ENCODE measurements at regions not wholly inside any gene's neighbourhood (a gene's known extent, or its start where the extent isn't known, plus 50 kb on each side); places are given as distances from the start of the nearest gene placed in this dataset.

DNA sequence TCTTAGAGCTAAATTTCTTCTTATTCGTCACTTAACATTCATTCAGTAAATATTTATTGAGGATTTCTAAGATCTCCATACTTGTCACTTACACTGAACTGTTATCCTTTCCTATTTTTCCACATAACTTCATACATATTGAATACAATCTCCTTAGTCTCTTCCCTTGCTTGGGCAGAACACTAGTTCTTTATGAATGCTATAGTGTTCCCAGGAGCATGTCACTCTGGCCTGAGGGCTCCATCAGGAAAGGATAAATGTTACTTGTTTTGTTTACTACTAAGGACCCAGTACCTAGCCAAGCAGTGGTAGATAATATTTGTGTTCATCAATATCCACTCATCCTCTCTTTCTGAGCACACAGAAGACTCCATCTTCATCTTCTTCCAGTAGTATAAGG, 544.7 kb downstream of the ZEB2 start:
- ChIA-PET CTCF (no interaction called here), POLR2A (no interaction called here)
- H3K9me3 Mint-ChIP-seq (ENCODE audit: insufficient read depth), result no peaks in the 10 kb centered on the region
- ATAC-seq, result no peak
- H3K27ac Mint-ChIP-seq, result no peak overlapping the region
- H3K4me3 Mint-ChIP-seq, result no peak overlapping the region
- H3K4me1 Mint-ChIP-seq (ENCODE audit: low read depth), result no peaks in the 10 kb centered on the region
- DNase-seq, result no peak
- H3K36me3 Mint-ChIP-seq (ENCODE audit: low read depth), result no peaks in the 10 kb centered on the region
- no peaks in the 10 kb centered on the region for H3K27me3 Mint-ChIP-seq (ENCODE audit: low read depth)

DNA sequence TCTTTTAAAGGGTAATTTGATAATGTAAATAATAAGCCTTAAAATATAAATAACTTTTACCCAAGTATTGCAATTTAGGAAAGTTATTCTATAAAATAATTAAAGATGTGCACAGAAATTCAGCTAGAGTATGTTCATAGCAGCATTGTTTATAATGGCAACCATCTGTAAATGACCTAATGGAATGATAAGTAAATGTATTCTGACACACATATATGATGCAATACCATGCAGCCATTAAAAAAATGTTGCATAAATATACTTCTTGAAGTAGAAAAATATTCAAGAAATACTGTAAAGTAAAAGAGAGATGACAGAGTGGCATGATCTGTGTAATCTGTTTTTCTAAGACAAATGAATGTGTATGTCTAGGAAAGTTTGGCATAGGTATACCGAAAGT, 545.7 kb downstream of the ZEB2 start:
- no peaks in the 10 kb centered on the region for H3K9me3 Mint-ChIP-seq (ENCODE audit: insufficient read depth)
- no peak for ATAC-seq
- H3K4me1 Mint-ChIP-seq (ENCODE audit: low read depth), result no peaks in the 10 kb centered on the region
- no peaks in the 10 kb centered on the region for H3K36me3 Mint-ChIP-seq (ENCODE audit: low read depth)
- POLR2A ChIA-PET, result no interaction called here
- H3K4me3 Mint-ChIP-seq, result no peak overlapping the region
- no peaks in the 10 kb centered on the region for H3K27me3 Mint-ChIP-seq (ENCODE audit: low read depth)
- CTCF ChIA-PET, result no interaction called here
- no peak overlapping the region for H3K27ac Mint-ChIP-seq
- no peak for DNase-seq

DNA sequence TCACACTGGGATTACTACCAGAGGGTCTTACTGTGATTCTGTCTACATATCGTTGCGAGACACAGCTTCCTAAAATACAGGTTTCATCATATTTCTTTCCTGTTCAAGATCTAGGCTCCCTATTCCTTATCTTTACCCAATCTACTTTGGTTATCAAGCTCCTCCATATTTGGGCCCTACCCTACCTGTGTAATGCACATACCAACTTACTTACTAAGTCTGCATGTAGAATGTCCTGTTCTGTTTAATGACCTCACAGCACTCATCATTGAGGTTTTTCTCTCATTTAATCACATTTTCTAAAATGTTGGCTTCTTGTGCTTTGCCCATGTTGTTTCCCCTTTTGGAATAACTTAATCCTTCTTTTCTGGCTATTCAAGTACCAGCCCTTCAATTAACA, 551.1 kb downstream of the ZEB2 start:
- no peaks in the 10 kb centered on the region for H3K27me3 Mint-ChIP-seq (ENCODE audit: low read depth)
- ChIA-PET POLR2A (no interaction called here), CTCF (no interaction called here)
- H3K27ac Mint-ChIP-seq, result no peak overlapping the region
- H3K4me3 Mint-ChIP-seq, result no peak overlapping the region
- H3K36me3 Mint-ChIP-seq (ENCODE audit: low read depth), result no peaks in the 10 kb centered on the region
- no peaks in the 10 kb centered on the region for H3K4me1 Mint-ChIP-seq (ENCODE audit: low read depth)
- no peaks in the 10 kb centered on the region for H3K9me3 Mint-ChIP-seq (ENCODE audit: insufficient read depth)
- DNase-seq (no peak), ATAC-seq (no peak)

DNA sequence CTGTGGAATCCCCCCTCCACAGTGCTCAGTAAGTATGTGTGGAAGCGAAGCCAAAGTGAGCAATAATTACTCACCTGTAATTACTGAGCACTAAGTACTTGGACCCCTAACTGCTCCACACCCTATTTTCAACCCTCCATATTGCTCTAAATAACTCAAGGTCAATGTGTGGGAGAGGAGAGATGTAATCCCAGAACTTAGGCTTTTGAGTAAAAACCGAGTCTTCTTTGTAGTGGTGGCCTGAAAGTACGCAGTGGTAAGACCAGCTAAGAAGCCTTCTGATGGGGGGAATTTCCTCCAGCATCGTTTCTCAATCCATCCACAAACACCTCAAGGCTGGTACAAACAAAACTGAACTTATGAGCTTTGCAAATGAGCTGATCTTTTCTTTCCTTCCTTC, 551.6 kb downstream of the ZEB2 start:
- Mint-ChIP-seq H3K4me3 (no peak overlapping the region), H3K27ac (no peak overlapping the region), H3K36me3 (ENCODE audit: low read depth) (no peaks in the 10 kb centered on the region), H3K4me1 (ENCODE audit: low read depth) (no peaks in the 10 kb centered on the region), H3K27me3 (ENCODE audit: low read depth) (no peaks in the 10 kb centered on the region), H3K9me3 (ENCODE audit: insufficient read depth) (no peaks in the 10 kb centered on the region)
- CTCF ChIA-PET, result no interaction called here
- ATAC-seq (no peak), DNase-seq (no peak)
- POLR2A ChIA-PET, result no interaction called here

DNA sequence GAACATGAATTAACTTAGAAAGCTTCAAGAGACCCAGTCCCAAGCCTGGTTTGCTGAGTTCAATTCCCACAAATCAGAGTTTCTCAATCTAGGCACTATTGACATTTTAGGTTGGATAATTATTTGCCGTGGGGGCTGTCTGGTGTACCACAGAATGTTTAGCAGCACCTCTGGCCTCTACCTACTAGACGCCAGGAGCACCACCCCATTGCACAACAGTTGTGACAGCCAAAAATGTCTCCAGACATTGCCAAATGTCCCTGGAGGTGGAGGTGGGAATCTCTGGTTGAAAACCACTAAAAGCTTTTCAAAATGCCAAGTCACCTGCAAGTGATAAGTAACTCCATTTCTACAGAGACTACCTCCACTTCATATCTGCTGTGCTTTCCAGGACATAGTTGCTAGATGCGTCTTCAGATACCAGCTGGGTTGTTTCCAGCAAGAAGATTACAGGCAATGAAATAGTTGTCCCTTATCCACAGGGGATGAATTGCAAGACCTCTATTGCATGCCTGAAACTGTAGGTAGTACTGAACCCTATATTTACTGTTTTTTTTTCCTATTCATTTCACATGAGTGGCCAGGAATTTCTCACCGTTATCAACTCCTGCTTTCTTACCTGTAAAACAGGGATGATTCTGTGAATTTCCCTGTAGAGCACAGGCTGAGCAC, 554.3 kb downstream of the ZEB2 start:
- no peaks in the 10 kb centered on the region for H3K4me1 Mint-ChIP-seq (ENCODE audit: low read depth)
- ChIA-PET CTCF (no interaction called here), POLR2A (no interaction called here)
- ATAC-seq (no peak), DNase-seq (no peak)
- H3K36me3 Mint-ChIP-seq (ENCODE audit: low read depth), result no peaks in the 10 kb centered on the region
- no peaks in the 10 kb centered on the region for H3K9me3 Mint-ChIP-seq (ENCODE audit: insufficient read depth)
- no peak overlapping the region for H3K4me3 Mint-ChIP-seq
- no peak overlapping the region for H3K27ac Mint-ChIP-seq
- no peaks in the 10 kb centered on the region for H3K27me3 Mint-ChIP-seq (ENCODE audit: low read depth)

DNA sequence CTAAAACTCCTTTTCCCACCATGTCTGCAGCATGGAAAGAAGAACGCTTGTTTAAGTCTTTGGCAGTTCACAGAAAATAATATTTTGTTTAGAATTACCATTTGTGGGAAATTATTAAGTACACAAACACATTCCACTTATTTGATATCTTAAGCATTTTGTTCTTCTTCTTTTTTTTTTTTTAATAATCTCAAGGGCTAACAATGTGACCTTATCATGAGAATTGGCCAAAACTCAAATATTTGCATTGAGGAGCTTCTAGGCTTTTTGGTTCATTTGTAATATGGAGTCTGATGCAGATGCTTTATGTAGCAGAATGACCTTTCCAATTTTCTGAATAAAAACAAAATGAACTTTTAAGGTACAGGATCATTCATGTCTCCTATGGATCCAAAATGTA, 555.0 kb downstream of the ZEB2 start:
- CTCF ChIA-PET, result no interaction called here
- ATAC-seq, result no peak

DNA sequence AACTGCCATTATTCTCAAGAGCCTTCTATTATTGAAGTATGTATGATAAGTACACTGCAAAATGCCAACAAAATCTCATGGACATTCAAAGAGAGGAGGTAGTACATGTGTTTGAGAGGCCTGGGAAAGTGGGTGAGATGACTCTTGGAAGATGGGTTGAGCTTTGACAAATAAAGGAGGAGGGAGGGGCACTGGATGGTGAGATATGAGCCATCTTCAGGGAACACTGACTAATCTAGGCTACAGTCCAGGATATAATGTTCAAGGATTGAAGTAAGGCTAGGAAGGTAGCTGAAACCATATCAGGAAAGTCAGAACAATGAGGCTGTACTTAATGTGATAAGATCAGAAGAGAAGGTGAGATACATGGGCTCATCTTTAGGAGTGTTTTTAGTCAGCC, 559.7 kb downstream of the ZEB2 start:
- Mint-ChIP-seq H3K4me3 (no peak overlapping the region), H3K27ac (no peak overlapping the region), H3K4me1 (ENCODE audit: low read depth) (no peaks in the 10 kb centered on the region), H3K36me3 (ENCODE audit: low read depth) (no peaks in the 10 kb centered on the region), H3K9me3 (ENCODE audit: insufficient read depth) (no peaks in the 10 kb centered on the region), H3K27me3 (ENCODE audit: low read depth) (no peaks in the 10 kb centered on the region)
- CTCF ChIA-PET, result no interaction called here
- no peak for DNase-seq
- POLR2A ChIA-PET, result no interaction called here
- no peak for ATAC-seq

More for the DNA sequence above, 555.0 kb downstream of the ZEB2 start:
- no peak for DNase-seq
- Mint-ChIP-seq H3K4me3 (no peak overlapping the region), H3K27ac (no peak overlapping the region), H3K4me1 (ENCODE audit: low read depth) (no peaks in the 10 kb centered on the region), H3K27me3 (ENCODE audit: low read depth) (no peaks in the 10 kb centered on the region), H3K36me3 (ENCODE audit: low read depth) (no peaks in the 10 kb centered on the region), H3K9me3 (ENCODE audit: insufficient read depth) (no peaks in the 10 kb centered on the region)
- POLR2A ChIA-PET, result no interaction called here

DNA sequence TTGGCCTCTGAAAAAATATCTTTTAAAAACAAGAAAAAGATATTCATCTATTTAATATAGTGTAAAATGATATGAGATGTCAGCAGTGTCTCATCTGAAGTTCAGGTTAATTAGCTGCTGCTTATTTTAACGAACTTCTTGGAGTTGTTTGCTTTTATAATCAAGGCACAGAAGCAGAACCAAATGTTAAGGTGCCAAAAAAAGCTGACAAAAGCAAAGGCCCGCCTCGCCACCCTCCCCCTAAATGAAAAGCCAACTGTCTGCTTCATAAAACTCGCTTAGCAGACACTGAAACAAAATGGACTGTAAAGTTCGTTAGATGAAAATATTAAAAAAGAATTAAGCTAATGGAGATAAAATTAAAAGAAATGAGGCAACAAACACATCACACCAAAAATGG, 562.6 kb downstream of the ZEB2 start:
- H3K4me1 Mint-ChIP-seq (ENCODE audit: low read depth), result no peaks in the 10 kb centered on the region

DNA sequence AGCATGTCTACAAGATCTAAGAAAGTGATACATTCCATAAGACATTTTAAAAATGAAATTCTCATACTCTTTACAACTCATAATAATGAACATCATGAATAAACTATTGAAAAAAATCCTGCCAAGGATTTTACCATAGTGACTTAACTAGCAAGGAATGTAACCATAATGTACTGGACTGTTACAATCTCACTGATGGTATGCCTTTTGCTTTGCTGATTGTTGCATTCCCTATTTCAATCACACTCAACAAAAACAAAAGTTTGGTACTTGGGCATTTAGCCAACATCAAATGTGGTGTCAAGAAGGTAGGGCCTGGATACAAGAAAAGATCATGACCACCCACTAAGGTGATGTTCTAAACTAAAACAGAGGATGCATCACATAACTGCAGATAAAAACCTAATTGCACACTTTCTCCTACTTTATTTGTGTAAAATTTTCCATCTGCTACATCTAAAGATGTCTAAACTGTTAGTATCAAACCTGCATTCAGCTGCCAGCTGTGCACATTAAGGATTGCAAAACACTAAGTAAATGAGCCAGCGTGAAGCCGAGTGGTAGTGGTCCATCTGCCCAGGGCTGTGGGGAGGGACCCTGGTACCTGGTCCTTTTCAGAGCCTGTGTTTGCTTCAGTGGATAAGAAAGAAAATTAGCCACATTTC, 564.4 kb downstream of the ZEB2 start:
- POLR2A ChIA-PET, result no interaction called here
- CTCF ChIA-PET, result no interaction called here
- H3K36me3 Mint-ChIP-seq (ENCODE audit: low read depth), result no peaks in the 10 kb centered on the region
- H3K4me3 Mint-ChIP-seq, result no peak overlapping the region
- H3K9me3 Mint-ChIP-seq (ENCODE audit: insufficient read depth), result no peaks in the 10 kb centered on the region
- ATAC-seq (no peak), DNase-seq (no peak)
- H3K27ac Mint-ChIP-seq, result no peak overlapping the region
- H3K4me1 Mint-ChIP-seq (ENCODE audit: low read depth), result no peaks in the 10 kb centered on the region
- no peaks in the 10 kb centered on the region for H3K27me3 Mint-ChIP-seq (ENCODE audit: low read depth)

More for the DNA sequence above, 562.6 kb downstream of the ZEB2 start:
- ChIA-PET CTCF (no interaction called here), POLR2A (no interaction called here)
- H3K9me3 Mint-ChIP-seq (ENCODE audit: insufficient read depth), result no peaks in the 10 kb centered on the region
- no peaks in the 10 kb centered on the region for H3K27me3 Mint-ChIP-seq (ENCODE audit: low read depth)
- DNase-seq (no peak), ATAC-seq (no peak)
- H3K4me3 Mint-ChIP-seq, result no peak overlapping the region
- no peak overlapping the region for H3K27ac Mint-ChIP-seq
- no peaks in the 10 kb centered on the region for H3K36me3 Mint-ChIP-seq (ENCODE audit: low read depth)

DNA sequence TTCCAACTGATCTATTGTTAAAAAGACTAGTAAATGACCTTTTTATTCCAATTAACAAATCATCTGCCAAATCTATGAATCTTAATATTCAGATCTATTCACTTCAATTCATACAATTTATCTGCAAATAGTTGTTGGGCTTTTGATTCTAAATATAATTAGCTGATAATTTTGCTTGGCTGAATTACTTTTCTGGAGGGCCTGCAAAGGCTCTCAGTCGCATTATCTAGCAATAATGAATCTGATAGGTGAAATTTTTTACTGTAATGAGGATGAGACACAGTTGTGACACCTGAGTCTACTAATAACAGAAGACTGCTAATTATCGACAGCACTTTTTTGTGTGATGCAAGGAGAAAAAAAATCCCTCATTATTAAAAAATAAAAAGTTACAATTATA, 565.1 kb downstream of the ZEB2 start:
- DNase-seq, result no peak

DNA sequence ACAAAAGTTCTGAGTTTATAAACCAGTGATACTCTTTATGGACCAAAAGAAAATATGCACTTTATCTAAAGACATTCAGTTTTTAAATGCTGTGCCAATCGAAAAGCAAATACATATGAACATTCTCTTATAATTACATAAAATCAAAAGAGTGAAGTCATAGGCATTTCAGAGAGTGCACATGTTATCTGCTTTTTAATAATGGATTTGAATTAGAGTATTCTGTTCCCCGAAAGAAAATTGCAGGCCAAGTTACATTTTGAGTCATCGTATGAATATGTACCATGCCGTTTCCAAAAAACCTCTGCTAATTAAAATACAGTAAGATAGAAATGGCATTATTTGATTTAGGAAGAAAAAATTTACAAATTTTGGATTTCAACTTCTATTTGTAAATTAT, 565.7 kb downstream of the ZEB2 start:
- ChIA-PET CTCF (no interaction called here), POLR2A (no interaction called here)
- ATAC-seq, result no peak
- H3K36me3 Mint-ChIP-seq (ENCODE audit: low read depth), result no peaks in the 10 kb centered on the region
- no peaks in the 10 kb centered on the region for H3K9me3 Mint-ChIP-seq (ENCODE audit: insufficient read depth)
- H3K27me3 Mint-ChIP-seq (ENCODE audit: low read depth), result no peaks in the 10 kb centered on the region
- H3K4me1 Mint-ChIP-seq (ENCODE audit: low read depth), result no peaks in the 10 kb centered on the region
- H3K4me3 Mint-ChIP-seq, result no peak overlapping the region
- H3K27ac Mint-ChIP-seq, result no peak overlapping the region
- DNase-seq, result no peak

More for the DNA sequence above, 565.1 kb downstream of the ZEB2 start:
- Mint-ChIP-seq H3K36me3 (ENCODE audit: low read depth) (no peaks in the 10 kb centered on the region), H3K4me3 (no peak overlapping the region), H3K27ac (no peak overlapping the region), H3K27me3 (ENCODE audit: low read depth) (no peaks in the 10 kb centered on the region), H3K4me1 (ENCODE audit: low read depth) (no peaks in the 10 kb centered on the region), H3K9me3 (ENCODE audit: insufficient read depth) (no peaks in the 10 kb centered on the region)
- POLR2A ChIA-PET, result no interaction called here
- ATAC-seq, result no peak
- CTCF ChIA-PET, result no interaction called here

DNA sequence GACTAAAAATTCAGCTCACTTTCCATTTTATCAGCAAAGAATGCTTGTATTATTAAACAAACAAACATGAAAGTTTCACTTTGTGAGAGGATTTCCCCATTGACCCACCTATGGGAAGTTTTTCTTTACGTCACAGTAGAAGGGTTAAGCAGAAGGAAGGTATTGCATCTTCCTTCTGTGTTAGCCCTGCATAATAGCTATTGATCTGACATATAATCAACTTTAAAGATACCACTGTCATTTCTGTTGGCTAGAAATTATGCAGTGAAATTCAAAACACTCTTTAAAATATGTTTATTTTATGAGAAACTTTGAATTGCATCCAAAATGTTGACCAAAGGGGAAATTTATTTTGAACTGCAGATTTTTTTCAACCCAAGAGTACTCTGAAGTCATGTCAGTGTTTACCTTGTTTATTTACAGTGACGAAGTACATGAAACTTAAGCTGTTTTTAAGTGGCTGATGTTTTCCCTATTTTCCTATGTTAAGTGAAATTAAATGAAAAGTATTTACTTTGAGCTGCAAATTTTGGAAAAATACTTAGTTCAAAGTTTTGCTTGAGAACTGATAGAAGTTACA, 566.4 kb downstream of the ZEB2 start:
- Mint-ChIP-seq H3K27ac (no peak overlapping the region), H3K4me3 (no peak overlapping the region), H3K36me3 (ENCODE audit: low read depth) (no peaks in the 10 kb centered on the region), H3K27me3 (ENCODE audit: low read depth) (no peaks in the 10 kb centered on the region), H3K4me1 (ENCODE audit: low read depth) (no peaks in the 10 kb centered on the region), H3K9me3 (ENCODE audit: insufficient read depth) (no peaks in the 10 kb centered on the region)
- ChIA-PET CTCF (no interaction called here), POLR2A (no interaction called here)
- ATAC-seq, result no peak
- no peak for DNase-seq

DNA sequence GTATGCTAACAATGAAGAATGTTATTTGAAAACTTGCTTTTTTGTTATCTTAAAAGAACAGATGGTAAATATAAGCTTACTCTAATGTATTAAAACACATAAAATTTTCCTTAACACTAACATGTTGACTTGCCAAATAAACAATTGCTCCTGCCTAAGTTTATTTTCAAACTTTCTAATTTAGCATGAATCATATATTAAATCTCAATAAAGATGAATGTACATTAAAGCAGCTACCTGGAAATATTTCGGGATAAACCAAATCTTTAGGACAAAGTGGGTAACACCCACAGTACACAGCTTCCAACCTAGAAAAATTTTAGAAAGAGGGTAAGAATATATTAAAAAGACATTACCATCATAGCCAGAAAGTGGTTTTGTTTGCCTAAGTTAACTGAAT, 567.4 kb downstream of the ZEB2 start:
- no peaks in the 10 kb centered on the region for H3K36me3 Mint-ChIP-seq (ENCODE audit: low read depth)
- no peak for DNase-seq
- CTCF ChIA-PET, result interaction anchor here (0.6 kb wide), 1 partner anchor 382 kb away, joined by 3 read pairs; no protein-coding TSS in a partner anchor
- H3K27ac Mint-ChIP-seq, result no peak overlapping the region
- POLR2A ChIA-PET, result no interaction called here
- no peaks in the 10 kb centered on the region for H3K9me3 Mint-ChIP-seq (ENCODE audit: insufficient read depth)
- ATAC-seq, result no peak
- no peaks in the 10 kb centered on the region for H3K27me3 Mint-ChIP-seq (ENCODE audit: low read depth)
- H3K4me1 Mint-ChIP-seq (ENCODE audit: low read depth), result peaks cover 2% of the 10 kb centered on the region
- no peak overlapping the region for H3K4me3 Mint-ChIP-seq
